ENCODE measurements at regions not wholly inside any gene's neighbourhood (a gene's known extent, or its start where the extent isn't known, plus 50 kb on each side); places are given as distances from the start of the nearest gene placed in this dataset.

GRCh38 chr3:194970066-194970465, 284.4 kb downstream of the FAM43A start:
- TF ChIP-seq MAFK (IDR thresholded peaks at IDR 0.05; ENCODE audit: partially characterized antibody), result no peak
- TF ChIP-seq POLR2A (IDR thresholded peaks at IDR 0.05; ENCODE audit: low read length), result no peak
- no peak for TF ChIP-seq MAX (IDR thresholded peaks at IDR 0.05)
- TF ChIP-seq RAD21 (conservative IDR thresholded peaks at IDR 0.05 in 1 of 2, IDR thresholded peaks at IDR 0.05 in 1 of 2), result no peak
- no peak for TF ChIP-seq GATA3 (IDR thresholded peaks at IDR 0.05; ENCODE audit: borderline replicate concordance)
- TF ChIP-seq CTCF (IDR thresholded peaks at IDR 0.05), result no peak
- no peak for TF ChIP-seq JUN (IDR thresholded peaks at IDR 0.05)
- TF ChIP-seq FOSL2 (IDR thresholded peaks at IDR 0.05), result no peak
- no peak for TF ChIP-seq FOSL2 (CRISPR knock-in tag; IDR thresholded peaks at IDR 0.05)
- no peak for TF ChIP-seq CEBPB (IDR thresholded peaks at IDR 0.05)
- no peak for TF ChIP-seq ZFP36 (IDR thresholded peaks at IDR 0.05; ENCODE audit: borderline replicate concordance, partially characterized antibody)
- no peak for TF ChIP-seq RNF2 (IDR thresholded peaks at IDR 0.05; ENCODE audit: borderline replicate concordance, low read depth)
- TF ChIP-seq HOXA7 (CRISPR knock-in tag; IDR thresholded peaks at IDR 0.05), result no peak
- TF ChIP-seq RFX5 (IDR thresholded peaks at IDR 0.05), result no peak
- no peak for TF ChIP-seq EHMT2 (IDR thresholded peaks at IDR 0.05; ENCODE audit: low read depth)

Measured in A549 (cell line).